CD4-positive, alpha-beta T cell treated with Interleukin-17A for 4 hours (primary cell): ENCODE measurements at regions not wholly inside any gene's neighbourhood (a gene's known extent, or its start where the extent isn't known, plus 50 kb on each side); places are given as distances from the start of the nearest gene placed in this dataset.
"Not testable (repeated sequence)": the region's sequence is repeated elsewhere in the genome, so short reads cannot be mapped to it uniquely, and the experiment has no call there.

ENCODE experiments used
- DNase-seq: peaks from one replicate; pipeline ENCODE4 v3.0.0-alpha.2; 2020; ENCODE audit warnings: mixed read lengths

DNA sequence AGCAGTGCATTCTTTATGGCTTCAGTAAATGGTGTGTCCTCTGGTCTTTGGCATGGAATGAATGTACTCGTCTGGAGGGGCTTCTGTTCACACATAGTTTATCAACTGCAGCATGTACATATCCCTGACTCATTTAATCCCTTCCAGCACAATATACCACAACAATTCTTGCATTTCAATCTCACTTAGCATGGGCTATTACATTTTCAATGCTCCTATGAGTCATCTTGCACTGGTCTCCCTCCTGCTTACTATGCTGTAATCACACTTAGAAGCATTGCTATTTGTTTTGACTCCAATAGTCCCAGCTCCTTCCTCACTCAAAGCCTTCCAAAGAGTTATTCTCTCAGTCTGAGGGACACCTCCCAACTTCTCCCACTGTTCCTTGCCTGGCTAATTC lies 180.9 kb upstream of the NUDT10 start:
- DNase-seq = no peak

DNA sequence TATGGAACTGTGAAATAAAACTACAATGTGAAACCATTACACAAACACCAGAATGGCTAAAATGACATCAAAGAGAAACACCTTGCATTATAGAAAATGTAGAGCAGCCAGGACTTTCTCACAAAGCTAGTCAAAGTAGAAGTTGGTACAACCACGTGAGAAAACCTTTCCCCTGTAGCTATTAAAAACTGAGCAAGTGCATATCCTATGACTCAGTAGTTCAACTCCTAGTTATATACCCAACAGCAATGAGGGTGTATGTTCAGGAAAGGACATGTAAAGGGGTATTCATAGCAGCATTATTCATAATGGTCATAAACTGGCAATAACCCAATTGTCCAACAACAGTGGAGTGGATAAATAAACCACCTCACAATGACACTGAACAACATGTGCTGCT lies 177.5 kb upstream of the NUDT10 start:
- no peak for DNase-seq

DNA sequence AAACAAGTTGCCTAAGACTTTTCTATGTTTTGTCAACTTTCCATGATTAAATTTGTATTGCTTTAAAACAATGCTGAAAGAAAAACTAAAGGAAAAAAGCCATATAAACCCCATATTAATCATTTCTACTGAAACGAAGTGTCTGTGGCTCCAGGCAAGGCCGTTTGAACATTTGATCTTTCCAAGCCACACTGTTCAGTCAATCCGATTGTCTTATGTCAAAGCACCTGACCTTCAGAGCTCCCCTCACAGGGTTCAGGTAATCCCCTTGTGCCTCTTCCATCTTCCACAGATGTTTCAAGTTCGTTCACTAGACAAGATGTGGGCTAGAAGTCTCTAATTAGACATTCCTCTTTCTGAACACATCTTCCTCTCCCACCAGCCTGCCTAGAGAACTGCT lies 177.1 kb upstream of the NUDT10 start:
- DNase-seq = no peak

DNA sequence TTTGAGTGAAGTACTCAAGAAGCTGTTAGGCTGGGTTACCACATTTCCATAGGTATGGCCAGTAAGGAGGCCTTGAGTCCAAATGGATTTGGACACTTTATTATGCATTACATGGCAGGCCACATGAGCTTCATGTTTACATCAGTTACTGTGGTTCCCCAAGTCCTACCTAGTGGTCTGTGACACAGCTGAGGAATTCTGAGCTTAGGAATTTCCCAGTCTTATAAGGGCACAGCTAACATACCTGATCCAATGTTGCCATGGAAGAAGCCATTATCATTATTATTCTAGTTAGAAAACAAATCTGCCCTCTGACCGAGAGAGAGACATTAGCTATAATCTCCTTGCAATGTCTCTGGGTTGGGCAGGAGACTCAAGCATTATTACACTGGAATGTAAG lies 174.4 kb upstream of the NUDT10 start:
- no peak for DNase-seq

DNA sequence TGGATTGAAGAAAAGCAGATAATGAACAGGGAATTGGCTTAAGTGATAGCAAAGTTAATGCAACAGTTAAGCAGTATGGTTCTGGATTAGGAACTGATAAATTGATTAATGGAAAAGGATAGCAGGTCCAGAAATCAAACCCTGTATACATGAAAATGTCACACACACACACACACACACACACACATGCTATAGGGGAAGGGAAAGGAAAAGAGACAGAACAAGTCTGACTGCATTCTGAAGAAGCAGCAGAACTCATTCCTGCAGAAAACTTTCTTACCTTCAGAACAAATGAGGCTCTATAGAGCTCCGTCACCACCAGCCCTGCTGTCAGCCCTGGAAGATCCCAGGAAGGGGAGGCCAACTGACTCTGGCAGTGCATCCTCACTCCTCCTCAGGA lies 173.2 kb upstream of the NUDT10 start:
- not testable (repeated sequence) for DNase-seq

DNA sequence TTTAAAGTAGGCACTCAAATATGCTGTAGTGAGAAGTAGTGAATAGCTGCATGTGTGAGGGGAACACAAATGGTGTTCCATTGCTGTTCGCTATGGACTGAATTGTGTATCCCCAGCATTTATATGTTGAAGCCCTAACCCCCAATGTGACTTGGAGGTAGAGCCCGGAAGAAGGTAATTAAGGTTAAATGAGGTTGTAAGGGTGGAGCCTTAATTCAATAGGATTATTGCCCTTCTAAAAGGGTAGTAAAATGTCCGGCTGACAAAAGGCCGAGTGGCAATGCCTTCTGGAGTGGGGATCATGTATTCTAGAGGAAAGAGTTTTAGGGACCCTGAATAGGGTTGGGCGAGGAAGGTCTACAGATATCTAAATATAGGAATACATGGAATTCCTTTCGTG lies 168.9 kb upstream of the NUDT10 start:
- DNase-seq = no peak

DNA sequence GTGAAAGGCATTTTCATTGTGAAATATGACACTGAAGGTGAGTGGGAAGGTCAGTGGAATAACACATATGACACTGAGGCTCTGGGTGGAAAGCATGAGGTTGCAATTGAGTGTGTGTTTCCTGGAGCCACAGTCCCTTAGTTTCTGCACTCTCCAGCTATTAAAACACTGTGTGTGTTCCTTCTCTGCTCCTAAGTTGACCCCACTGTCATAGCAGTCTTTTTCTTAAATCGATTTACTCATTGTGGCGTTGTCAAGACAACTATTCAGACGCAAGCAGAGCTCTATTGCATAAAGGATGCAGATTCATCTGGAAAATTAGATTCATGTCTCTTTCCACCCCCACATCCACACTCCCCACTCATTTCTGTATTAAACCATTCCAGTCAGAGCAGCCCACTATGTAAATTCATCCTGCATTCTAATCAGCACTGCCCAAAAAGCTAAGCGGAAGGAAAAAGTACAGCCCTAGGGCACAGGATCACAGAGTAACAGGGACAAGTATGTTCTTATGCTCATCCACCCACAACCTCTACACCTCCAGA lies 154.2 kb upstream of the NUDT10 start:
- DNase-seq = not testable (repeated sequence)

DNA sequence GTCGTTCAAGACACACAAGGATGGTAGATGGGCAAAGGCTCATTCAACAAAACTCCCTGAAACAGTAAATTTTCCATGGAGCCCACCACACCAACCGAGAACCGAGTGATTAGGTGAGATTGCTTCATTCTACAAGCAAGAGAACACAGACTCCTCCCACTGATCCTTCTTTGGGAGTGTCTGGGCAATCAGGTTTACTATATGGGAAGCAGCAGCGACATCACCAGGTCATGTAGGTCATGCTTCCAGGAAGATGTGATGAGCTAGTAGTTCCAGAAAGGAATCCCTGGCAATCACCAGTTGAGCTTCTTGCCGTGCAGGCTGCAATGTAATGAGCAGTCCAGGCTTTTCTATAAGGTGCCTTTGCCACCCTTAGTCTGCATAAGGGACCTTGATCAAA lies 152.8 kb upstream of the NUDT10 start:
- DNase-seq = not testable (repeated sequence)

DNA sequence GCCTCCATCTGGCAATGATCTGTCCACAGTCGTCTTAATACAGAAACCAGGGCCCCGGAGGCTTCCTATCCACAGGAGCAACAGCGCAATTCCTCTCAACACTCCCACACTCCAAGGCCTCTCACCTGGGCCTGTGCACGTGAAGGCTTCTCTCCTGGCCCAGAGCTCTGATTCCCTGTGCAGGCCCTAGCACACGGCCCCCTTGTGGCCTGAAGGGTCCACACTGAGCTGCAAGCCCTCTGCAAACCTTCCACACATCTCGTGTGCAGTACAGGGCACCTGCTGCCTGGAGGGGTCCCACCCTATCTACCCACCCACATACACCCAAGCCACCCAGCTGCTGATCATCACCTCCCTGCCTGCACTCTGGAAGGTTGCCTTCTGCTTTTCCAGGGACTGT lies 150.1 kb upstream of the NUDT10 start:
- no peak for DNase-seq

DNA sequence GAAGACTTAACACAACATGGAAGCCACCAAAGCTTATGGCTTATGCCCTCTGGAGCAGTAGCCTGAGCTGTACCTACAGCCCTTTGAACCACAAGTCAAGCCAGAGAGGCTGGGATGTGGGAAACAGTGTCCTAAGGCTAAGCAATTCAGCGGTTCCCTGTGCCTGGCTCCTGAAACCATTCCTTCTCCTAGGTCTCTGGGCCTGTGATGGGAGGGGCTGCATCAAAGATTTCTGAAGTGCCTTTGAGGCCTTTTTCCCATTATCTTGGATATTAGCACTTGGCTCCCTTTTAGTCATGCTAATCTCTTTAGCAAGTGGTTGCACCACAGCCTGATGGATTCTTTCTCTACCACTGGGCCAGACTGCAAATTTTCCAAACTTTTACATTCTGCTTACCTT lies 140.5 kb upstream of the NUDT10 start:
- no peak for DNase-seq

DNA sequence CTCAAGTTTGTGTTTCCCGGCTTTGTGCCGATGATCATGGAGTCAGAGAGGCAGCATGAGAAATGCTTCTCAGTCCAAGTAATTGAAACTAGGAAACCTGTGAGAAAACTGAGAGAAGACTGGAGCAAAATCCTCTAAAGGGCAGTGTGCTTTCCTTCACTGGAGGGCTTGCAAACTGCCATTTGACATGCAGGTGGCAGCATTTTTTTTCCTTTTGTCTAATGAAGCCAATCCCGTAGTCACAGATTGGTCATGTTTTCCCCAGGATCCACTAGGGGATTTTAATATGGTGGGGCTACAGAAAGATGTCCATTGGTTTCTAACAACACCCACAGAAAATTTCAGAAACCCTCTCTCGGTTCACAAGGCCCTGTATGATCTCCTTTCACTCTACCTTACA lies 117.4 kb upstream of the NUDT10 start:
- DNase-seq = no peak

DNA sequence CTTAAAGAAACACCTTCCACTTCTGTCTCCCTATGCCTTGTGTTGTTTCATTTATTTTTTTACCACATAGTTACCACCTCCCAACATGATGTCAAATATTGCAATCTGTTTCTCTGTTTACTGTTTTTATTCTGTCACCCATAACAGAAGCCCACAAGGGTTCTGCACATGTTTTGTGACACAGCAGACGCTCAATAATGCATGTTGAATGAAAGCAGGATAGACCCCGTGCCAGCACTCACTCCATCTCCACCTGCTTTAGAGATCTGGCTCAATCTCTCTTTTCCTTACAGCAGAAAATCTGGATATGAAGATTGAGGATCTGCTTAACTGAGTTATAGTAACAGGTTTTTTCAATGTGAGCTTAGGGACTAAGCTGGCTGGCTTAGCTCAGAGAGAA lies 116.8 kb upstream of the NUDT10 start:
- no peak for DNase-seq

DNA sequence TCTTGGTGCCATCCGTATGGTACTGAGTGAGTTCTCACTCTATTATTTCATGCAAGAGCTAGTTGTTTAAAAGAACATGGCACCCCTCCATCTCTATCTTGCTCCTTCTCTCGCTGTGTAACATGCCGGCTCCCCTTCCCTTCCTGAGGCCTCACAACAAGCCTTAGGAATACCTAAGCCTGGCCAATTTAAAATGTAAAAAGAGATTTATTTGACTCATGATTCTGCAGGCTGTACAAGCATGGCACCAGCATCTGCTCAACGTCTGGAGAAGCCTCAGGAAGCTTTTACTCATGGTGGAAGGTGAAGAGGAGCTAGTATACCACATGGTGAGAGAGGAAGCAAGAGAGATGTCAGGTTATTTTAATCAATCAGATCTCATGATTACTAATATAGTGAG lies 90.4 kb upstream of the NUDT10 start:
- DNase-seq = no peak

DNA sequence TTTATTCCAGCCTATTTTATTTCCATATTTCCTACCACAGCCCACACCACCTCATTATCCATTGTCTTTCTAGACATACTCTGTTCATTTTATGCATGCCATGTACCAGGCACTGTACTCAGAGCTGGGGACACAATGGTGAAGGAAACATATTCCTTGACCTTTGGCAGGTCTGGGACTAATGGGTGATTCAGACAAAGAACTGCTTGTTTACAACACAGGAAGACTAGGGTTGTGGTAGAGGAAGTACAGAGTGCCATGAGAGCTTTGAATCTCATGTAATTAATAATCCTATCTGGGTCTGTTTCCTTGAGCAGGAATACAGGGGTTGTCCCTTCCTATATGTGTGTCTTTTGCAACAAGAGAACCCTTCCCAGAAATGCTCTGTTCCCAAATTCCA lies 75.1 kb upstream of the NUDT10 start:
- no peak for DNase-seq

DNA sequence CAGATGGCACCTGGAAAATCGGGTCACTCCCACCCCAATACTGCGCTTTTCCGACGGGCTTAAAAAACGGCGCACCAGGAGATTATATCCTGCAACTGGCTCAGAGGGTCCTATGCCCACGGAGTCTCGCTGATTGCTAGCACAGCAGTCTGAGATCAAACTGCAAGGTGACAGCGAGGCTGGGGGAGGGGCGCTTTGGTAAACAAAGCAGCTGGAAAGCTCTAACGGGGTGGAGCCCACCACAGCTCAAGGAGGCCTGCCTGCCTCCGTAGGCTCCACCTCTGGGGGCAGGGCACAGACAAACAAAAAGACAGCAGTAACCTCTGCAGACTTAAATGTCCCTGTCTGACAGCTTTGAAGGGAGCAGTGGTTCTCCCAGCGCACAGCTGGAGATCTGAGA lies 70.4 kb upstream of the NUDT10 start:
- DNase-seq = not testable (repeated sequence)

DNA sequence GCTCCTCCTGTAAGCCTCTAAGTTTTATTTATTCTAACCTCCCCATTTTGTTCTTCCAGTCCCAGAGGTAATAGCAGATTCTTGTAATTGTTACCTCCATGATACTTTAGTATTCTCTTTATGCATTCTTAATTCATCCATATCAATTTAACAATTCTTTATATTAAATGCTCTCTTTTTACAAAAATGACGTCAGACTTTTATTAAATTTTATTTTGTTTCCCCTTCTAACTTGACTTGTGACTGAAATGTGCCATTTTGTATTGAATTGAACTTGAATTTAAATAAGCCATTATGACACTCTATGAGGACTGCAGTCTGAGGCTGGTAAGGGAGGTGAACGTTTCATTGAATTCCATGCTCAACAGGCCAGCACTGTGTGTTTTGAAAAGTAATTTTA lies 60.0 kb upstream of the NUDT10 start:
- no peak for DNase-seq

DNA sequence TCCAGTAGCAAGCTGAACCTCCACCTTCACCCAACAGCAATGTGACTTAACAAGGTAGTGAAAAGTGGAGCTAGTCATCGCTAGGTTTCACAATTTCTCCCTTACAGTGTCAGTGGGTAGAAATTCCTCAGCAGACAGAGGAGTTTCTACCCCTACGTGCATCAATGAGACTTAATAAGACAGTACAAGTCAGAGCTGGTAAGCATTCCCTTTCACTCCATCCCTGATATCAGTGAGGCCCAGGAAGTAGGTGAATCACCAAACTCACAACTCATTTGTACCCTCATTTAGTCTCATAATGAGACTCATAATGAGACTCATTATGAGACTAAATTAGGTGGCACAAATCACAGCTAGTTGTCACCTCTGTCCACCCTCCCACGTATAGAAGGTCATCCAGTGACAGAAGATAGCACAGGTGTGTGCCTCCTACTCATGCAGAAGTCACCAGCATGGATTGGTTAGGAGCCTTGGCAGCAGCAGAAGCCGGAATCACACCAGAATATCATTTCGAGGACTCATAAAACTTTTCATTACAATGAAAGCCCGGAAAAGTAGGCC lies 50.8 kb upstream of the NUDT10 start:
- no peak for DNase-seq
